Gastrocnemius medialis (tissue), 4 donors: ENCODE measurements at regions not wholly inside any gene's neighbourhood (a gene's known extent, or its start where the extent isn't known, plus 50 kb on each side); places are given as distances from the start of the nearest gene placed in this dataset.

ENCODE experiments used
- POLR2A ChIP-seq, 2 donors: fragments of 450-650 bp; IDR thresholded peaks; one replicate each; pipeline ENCODE4 v1.6.1; 2017; ENCODE audit warnings: antibody characterized with exemption in 2 of 2, mild to moderate bottlenecking in 2 of 2, moderate library complexity in 2 of 2
- TF ChIP-seq, protein P1 (sequence below), 5 experiments: fragments of 450-650 bp in 3 of 5; fragments of 200-600 bp in 2 of 5; sonication (generic) in 2 of 5; IDR thresholded peaks in 4 of 5; conservative IDR thresholded peaks in 1 of 5; 1 replicate in 4 of 5; 2 replicates in 1 of 5; pipeline ENCODE4 v1.5.1; 2016 to 2019; ENCODE audit warnings: antibody characterized with exemption in 5 of 5, mild to moderate bottlenecking in 3 of 5, moderate library complexity in 3 of 5

DNA sequence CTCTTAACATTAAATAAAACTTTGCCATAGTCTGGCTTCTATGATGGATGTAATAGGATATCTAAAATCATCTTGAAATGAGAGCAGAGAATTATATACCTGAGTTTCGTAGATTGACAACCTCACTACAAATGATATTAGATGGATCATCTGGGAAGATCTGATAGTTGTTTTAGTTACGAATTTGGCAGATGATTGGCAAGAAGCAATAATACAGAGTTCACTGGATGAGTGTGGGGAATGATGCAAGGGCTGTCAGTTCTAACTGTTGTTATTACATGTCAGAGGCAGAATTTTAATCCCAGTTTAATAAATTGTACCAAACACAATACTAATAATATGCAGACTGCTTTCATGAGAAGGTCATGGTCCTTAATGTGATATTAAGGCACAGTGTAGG lies 585.2 kb downstream of the TRAM1L1 start:
- TF ChIP-seq, protein P1, sequence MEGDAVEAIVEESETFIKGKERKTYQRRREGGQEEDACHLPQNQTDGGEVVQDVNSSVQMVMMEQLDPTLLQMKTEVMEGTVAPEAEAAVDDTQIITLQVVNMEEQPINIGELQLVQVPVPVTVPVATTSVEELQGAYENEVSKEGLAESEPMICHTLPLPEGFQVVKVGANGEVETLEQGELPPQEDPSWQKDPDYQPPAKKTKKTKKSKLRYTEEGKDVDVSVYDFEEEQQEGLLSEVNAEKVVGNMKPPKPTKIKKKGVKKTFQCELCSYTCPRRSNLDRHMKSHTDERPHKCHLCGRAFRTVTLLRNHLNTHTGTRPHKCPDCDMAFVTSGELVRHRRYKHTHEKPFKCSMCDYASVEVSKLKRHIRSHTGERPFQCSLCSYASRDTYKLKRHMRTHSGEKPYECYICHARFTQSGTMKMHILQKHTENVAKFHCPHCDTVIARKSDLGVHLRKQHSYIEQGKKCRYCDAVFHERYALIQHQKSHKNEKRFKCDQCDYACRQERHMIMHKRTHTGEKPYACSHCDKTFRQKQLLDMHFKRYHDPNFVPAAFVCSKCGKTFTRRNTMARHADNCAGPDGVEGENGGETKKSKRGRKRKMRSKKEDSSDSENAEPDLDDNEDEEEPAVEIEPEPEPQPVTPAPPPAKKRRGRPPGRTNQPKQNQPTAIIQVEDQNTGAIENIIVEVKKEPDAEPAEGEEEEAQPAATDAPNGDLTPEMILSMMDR (IDR thresholded peaks at IDR 0.05 in 4 of 5, conservative IDR thresholded peaks at IDR 0.05 in 1 of 5) = no peak
- TF ChIP-seq POLR2A (IDR thresholded peaks at IDR 0.05) = no peak
